NCI-H526 treated with DMSO at 0.1 percent for 48 hours (cell line): ENCODE measurements at regions not wholly inside any gene's neighbourhood (a gene's known extent, or its start where the extent isn't known, plus 50 kb on each side); places are given as distances from the start of the nearest gene placed in this dataset.
"Not testable (repeated sequence)": the region's sequence is repeated elsewhere in the genome, so short reads cannot be mapped to it uniquely, and the experiment has no call there.

Experiments used
- DNase-seq: peaks from one replicate; lab custom pipeline; 2025; lab: John Stamatoyannopoulos, UW

DNA sequence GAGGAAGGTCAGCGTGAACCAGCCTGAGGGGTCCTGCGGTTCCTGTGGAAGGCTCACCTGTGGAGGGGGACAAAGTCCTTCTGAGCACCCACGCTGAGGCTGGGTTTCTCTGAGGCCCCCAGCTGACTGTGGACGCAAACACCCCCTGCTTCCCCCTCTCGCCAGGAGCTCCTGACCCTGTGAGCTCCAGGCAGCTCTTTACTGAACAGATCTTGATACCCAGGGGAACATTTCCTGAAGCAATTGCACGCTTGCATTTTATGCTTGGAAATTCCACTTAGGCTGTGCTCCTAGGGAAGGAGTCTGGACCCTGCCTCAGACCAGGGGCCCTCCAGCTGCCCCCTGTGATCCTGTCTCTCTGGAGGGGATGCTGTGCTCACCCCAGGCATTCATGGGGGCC lies 454.2 kb upstream of the B3GAT1 start:
- no peak for DNase-seq

DNA sequence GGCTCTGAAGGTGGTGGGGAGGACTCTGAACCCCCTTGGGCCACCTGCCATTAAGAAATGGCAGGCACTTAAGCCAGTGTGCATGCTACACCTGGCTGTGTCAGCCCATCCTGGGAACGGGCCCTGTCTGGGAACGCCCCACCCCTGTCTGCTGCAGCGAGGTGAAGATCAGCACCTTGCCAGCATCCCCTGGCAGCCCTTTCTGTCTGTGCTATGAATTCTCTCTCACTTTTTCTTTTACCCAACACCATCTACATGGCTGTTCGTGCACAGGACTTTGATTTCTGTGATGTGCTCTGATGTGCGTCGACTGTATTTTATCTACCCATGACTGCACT lies 452.9 kb upstream of the B3GAT1 start:
- no peak for DNase-seq

DNA sequence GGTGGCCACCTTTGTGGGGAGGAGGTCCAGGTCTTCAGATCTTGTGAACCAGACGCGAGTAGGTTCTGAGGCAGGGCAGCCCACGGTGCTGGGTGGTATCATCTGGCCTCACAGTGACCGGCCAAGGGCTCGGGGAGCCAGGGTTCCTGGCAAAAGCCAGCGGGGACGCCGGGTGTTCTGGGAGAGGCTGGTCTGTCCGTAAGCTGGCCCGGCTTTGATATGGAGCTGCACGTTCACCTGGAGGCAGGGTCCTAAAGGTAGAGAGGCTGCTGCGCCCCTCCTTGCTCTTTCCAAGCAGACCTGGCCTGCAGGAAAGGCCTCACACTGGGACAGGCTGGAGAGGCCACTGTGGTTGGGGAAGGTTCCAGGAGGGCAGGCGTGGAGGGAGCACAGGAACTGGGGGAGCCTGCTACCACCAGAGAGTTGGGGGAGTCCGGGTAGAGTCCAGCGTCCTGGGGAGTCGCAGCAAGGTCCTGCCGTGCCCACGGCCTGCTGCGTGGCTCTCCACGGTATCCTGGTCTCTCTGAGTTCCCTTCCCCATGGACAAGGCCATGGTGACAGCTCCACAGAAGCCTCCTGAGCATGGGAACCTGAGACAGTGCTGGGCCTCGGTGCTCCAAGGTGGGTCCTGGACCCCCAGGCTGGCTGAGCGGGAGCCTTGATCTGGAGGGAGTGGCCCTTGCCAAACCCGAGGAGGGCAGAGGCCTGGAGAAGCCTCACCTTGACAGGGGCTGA lies 452.4 kb upstream of the B3GAT1 start:
- no peak for DNase-seq

DNA sequence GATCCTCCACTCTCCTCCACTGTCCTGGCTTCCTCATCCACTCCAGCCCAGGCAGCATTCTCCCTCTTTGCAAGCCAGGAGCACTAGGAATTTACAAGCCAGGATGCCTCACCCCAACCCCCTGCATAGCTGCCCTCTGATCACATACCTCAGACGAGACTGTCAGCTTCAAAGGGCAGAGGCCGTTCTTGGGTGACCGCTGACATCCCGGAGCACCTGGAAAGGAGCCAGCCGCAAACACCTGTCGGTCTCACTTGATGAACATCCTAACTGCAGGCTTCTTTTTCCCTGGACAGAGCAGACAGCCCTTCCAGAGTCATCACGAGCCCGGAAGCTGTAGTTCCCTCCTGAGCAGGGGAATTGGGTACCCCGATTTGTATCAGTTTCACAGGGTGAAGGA lies 451.3 kb upstream of the B3GAT1 start:
- DNase-seq, result no peak

DNA sequence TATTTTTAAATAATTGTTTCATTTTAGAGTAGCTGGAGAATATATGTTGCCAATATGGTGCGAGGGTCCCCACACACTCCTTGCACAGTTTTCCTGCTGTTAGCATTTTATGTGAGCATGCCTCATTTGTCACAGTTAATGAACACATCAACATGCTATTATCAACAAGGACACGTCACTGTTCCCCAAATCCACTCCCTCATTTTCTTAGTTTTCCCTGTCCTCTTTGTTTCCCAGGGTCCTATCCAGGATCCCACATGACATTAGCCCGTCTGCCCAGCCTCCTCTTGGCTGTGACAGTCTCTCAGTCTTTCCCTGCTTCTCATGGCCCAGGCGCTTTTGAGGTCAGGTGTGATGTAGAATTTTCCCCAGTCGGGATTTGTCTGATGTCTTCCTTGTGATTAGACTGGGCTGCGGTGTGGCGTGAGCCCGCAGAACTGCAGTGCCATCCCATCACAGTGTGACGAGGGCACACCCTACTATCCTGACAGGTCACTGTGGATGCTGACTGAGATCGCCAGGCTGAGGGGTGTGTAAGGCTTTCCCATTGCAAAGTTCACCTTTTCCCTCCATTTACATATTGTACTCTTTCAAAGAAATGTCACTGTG lies 450.6 kb upstream of the B3GAT1 start:
- DNase-seq, result no peak

DNA sequence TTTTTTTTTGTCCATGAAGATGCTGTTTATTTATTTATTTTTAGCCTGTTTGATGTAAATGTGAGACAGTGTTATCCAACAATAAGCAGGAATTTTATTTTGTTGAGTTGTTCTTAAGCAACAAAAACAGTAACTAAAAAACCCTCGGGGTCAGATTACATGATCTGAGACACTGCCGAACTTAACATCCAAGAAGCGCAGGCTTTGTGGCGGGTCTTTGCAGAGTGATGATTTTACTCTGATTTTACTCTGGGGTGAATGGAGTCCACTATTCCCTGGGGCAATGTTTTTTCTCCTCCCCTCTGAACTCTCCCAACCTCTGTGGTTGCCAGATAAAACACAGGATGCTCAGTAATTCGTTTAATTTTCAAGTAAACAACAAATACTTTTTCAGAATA lies 450.1 kb upstream of the B3GAT1 start:
- no peak for DNase-seq

DNA sequence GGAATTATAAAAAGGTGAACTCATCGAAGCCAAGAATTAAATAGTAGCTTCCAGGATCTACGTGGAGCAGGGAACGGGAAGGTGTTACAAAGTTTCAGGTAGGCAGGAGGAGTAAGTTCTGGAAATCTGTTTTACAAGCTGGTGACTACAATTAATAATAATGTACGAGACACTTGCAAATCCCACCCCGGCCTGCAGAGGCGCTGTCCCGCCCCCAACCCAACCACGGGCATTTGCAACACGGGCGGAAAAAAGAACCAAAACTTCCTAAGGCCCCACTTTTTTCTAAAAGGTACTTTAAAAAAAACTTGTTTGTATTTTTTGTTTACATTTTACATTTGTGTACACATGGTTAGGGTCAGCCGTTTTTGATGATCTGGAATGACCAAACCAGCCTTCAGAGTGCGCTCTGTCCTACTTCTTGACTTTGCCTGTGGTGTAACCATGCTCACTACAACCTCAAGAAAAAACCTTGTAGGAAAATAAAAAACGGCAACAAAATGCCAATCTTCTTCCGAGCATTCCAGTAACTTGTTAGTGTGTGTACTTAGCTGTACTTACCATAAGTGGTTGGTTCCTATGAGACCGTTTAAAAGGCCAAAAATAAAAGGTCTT lies 449.6 kb upstream of the B3GAT1 start:
- no peak for DNase-seq

DNA sequence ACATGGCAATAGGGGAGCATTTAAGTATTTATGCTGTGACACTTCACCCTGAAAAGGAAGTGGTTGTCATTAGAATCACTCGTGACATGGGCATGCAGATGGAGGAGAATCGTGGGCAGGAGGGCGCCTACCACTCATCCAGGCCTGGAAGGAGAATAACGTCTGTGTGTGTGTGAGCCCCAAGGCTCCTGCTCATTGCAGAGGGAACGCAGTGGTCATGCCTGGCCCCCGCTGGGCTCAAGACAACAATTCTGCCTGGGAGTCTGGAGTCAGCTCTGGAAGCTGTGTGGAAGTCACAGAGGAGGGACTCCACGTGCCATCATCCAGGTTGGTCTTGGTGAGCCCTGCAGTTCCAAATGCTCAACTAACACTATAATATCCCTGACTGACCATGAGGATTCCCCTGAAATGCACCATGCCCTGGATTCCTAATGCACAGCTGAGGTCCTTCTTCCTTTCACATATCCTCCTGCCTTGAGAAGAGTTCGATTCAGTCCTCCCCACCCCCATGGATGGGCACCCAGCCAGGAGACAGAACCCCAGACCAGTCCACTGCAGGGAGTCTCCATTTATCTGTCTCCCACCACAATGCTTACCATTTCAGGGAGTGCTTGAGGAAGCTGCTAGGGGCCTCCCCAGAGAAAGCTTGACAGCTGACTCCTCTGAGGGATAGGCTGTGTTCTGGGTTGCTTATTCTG lies 446.9 kb upstream of the B3GAT1 start:
- no peak for DNase-seq

DNA sequence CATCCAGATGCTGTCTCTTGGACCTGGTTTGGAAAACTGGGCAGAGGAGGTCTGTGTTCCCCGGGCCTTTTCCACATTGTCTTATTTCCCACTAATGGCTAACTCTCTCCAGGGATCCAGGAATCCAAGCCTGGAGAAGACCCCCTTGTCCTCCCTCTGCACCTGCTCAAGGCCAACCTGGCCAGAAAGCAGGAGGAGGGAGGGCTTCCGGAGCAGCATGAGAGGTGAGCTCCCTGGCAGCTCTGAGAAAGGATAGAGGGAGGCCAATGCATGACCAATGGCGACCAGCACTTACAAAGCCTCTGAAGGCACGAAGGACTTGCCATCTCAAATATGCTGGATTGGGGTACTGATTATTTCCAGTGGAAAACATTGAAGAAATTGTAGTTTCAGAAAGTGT lies 445.0 kb upstream of the B3GAT1 start:
- no peak for DNase-seq

DNA sequence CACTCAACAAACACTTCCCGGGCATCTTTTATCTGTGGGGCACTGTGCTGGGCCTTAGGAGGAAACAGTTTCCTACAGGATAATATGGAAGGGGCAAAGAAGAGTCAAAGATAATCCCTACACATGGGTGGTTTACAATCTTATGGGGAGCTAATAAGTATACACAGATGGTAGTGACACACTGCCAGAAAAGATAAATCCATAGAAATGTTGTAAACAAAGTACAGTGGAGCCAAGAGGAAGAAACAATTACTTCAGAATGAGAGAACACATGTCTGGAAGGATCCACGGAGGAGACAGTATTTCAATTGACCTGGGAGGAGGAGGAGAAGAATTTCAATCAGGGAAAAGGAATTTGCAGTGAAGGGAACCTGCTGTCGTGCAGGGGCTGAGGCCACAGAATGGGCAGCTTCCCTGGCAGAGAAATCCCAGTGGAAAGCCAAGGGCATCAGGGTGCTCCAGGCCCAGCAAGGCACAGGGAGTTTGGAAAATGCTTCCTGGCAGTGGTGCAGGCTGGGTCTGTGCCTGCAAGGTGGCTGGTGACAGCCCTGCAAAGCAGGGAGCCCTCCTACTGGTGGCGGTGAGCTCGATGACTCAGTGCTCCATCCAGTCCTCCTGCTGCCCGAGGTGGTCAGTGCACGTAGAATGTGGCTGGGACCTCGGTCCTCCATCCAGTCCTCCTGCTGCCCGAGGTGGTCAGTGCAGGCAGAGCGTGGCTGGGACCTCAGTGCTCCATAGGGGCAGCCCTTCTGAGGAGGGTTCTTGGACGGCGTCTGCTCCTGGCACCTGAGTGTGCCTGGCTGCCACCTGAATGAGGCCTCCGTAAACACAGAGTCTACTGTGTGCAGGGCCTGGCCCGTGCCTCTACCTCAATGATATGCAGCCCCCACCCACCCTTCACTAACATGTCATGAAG lies 444.3 kb upstream of the B3GAT1 start:
- no peak for DNase-seq

DNA sequence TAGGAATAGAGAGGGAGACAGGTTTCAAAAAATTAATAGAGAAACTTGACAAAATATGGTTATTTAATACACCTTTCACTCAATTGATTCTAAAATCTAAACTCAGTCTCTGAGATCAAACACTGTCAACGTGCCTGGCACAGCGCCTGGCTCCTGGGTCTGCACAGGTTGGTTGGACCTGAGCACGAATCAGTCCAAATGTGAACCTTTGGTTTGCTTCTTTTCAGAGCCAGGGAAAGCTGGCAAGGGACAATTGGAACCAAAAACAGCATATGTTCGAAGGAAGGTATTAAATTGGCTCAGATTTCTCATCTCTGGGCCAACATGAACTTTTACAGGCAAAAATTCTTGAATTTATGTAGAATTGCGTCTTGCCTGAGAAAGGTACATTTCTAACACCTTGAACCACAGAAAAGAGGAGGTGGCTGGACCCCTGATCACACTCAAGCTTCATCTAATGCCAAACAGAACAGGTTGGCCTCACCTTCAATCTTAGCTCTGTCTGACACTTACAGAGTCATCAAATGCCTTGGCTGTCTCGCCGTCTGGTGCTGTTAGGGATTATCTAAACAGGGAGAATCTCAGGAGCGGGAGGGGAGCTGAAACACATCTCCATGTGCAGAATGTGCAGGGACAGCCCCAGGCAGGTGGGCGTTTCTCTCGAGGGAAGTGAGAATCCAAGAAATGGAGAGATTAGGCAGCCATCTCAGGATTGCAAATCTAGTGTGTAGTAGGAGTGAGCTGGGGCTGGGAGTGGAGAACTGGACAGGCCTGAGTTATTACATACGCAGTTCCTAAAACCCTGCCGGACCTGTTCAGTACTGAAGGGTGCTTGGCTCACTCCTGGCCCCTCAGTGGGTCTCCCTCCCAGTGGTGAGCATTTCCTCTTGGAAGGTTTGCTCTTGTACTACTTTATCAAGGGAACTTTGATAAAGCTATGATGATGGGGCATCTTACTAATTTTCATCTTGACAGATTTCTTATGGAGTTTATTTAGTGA lies 442.2 kb upstream of the B3GAT1 start:
- no peak for DNase-seq

DNA sequence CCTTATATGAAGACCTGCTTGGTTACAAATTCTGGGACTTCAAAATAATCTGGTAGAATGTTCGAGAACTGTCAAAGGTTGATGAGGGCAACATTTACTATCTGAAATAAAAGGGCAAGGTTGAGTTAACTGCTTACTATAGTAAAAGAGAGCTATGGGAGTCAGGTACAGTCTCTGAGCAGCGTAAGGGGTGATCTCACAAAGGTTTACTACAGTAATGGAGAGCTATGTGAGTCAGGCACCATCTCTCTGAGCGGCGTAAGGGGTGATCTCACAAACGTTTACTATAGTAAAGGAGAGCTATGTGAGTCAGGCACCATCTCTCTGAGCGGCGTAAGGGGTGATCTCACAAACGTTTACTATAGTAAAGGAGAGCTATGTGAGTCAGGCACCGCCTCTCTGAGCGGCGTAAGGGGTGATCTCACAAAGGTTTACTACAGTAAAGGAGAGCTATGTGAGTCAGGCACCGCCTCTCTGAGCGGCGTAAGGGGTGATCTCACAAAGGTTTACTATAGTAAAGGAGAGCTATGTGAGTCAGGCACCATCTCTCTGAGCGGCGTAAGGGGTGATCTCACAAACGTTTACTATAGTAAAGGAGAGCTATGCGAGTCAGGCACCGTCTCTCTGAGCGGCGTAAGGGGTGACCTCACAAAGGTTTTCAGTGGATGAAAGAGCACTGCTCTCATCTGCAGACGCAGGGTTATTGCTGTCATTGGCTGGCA lies 439.6 kb upstream of the B3GAT1 start:
- not testable (repeated sequence) for DNase-seq

DNA sequence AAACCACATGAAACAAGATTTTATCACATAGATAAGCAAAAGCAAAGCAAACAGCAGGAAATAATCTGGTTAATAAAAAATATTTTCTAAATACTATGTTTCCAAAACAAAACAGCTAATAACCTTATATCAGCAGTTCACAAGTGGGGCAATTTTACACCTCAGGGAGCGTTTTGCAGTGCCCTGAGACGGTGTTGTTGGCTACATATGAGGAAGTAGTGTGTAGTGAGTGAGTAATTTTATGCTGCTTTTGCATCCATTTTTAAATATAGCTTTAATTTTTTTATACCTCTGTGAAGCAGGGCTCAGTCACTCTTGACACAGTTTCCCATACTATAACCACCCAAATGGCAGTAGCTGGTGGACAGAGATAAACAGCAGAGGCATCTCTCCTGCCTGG lies 438.5 kb upstream of the B3GAT1 start:
- DNase-seq, result no peak

DNA sequence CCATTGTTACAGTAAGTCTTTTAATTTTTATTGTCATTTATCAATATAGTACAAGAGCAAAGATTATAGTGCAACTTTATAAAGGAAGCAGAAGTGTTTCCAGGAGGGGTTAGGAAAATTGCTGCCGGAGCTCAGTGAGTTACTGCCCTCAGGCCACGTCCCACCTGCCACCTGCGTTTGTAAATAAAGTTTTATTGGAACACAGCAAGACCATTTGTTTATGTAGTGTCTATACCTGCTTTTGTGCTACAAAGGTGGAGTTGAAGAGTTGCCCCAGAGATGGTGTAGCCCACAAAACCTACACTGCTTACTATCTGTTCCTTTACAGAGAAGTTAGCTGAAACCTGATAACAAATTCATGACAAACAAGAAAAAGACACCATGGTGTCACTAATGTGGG lies 437.8 kb upstream of the B3GAT1 start:
- DNase-seq, result no peak

DNA sequence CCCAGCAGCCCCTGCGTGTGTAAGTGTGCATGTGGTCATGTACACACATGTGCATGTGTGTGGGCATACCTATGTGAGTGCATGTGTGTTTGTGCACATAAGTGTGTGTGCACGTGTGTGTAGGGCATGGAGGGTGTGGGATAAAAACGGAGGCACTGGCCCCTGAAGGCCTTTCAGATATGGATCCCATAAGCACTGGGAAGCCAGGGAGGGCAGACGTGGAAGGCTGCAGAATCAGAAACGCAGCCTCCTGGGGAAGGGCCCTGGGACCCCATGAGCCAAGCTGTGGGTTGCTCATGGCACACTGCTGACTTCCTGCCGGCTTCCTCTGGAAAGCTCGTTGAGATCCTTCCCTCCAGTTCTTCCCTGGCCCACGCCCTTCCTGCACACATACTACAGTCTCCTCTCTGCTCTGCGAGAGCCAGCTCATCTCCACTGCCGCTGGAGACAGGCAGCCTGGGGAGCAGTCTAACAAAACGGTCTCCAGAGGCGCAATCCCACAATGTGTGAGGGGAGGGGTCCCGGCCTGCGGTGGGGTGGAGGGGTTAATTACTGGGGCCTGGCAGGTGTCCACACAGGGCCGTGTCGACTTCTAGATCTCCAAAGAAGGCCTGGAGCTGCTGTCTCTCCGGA lies 435.2 kb upstream of the B3GAT1 start:
- DNase-seq, result no peak

DNA sequence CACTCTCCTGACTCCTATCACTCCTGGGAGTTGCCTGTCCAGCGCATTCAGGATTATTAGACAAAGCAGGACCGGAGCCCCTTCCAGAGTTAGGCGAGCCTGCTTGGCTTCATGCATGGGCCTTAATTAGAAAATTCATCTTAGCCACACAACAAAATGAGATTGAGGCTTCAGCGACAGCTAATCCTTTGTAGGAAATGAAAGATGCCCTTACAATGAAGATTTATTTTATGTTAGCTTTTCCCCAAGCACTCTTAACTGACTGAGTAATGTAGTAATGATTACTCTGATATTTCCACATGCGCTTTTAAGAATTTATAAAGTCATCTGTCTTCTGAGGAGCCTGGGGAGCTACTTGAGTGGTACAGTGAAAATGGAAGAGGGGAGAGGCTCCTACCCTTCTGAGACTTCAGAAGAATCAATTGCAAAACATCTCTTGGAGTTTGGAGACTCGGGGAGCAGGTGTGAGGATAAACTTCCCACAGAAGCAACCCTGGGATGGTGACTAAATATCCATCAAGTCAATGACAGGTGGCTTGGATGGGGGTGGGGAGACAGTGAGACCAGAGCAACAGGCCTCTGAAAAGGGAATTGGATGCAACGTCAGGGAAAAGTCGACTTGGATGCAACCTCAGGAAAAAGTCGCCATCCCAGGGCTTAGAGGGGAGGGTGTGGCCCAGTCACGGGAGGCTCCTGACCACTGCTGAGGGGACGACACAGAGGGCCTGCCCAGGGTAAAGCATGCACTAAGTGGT lies 434.5 kb upstream of the B3GAT1 start:
- no peak for DNase-seq

DNA sequence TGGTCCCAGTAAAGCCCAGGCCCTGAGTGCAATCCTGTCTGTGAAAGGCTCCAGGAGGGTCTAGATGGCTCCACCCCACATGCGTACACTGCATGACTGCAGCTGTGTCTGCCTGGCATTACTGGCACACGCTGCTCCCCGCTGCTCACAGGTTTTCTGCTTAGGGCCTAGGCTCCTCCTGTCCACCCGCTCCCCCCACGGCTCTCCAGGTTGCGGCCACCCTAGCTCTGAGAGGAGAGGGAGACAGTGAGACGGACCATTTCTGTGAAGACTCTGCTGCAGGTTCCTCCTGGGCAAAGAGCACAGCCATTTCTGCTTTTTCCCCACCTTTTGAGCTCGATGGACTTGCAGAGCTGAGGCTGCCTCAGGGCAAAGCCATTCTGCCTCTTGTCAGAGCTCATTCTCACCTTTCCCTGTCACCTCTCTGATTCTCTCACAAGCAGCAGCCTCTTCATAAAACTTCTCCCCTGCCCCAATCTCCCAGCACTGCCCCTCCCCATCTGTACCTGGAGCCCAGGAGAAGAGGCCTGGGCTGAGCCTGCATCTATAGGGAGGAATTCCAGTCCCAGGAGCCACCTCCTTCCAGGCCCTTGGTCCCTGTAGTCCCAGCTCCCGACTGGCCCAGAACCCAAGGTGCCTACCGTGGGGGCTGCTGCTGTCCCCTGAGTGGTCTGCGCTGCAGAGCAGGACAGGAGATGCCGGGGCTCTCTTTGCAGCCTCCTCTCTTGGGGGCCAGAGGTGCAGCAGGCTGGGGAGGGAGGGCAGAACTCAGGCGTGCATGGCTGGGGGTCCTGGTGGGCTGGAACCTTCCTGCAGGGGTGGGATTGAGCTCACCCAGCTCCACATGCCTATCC lies 433.7 kb upstream of the B3GAT1 start:
- no peak for DNase-seq

DNA sequence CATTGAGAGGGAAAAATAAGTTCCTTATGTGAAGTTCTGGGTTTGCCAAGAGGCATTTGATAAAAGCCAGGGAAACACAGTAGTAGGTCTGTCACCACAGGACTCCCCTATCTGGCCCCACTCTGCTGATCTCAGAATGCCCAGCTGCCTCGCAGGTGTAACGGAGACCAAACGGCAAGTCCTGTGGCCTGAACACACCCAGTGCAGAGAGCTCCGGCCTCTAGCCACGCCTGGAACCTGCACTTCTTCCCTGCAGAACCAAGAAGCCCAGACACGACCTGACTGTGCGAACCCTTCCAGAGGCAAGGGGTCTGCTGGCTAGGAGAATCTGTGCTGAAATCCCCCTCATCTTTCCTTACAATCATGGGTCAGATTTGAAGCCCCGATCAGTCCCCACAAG lies 432.8 kb upstream of the B3GAT1 start:
- DNase-seq, result no peak
